Panc1 (cell line): ENCODE measurements at regions not wholly inside any gene's neighbourhood (a gene's known extent, or its start where the extent isn't known, plus 50 kb on each side); places are given as distances from the start of the nearest gene placed in this dataset.
A peak's percentile ranks its signal among the peaks of the same experiment; 100 is the strongest.

Source experiments
- ATAC-seq: fragments of 200-7000 bp; cut with Tn5 transposase; 2 replicates; pipeline ENCODE4 v1.9.1; 2020; ENCODE audit warnings: mild to moderate bottlenecking, moderate library complexity
- BruUV-seq: library from RNA; stranded (reverse); fragments of 400-500 nt; replicated peaks from 2 replicates; lab custom pipeline; 2021; lab: Mats Ljungman, UMichigan
- CTCF ChIA-PET: fragments of 300-600 bp; sonication (Branson Sonifier 250); formaldehyde crosslinking; loops from one replicate; lab custom pipeline; 2022; ENCODE audit warnings: antibody characterized with exemption; lab: Charles Lee
- POLR2A ChIA-PET: fragments of 300-600 bp; sonication (Branson Sonifier 250); formaldehyde crosslinking; loops from one replicate; lab custom pipeline; 2022; ENCODE audit warnings: antibody characterized with exemption; lab: Charles Lee
- DNase-seq: peaks from one replicate; pipeline ENCODE4 v3.0.0-alpha.2; 2010; ENCODE audit warnings: low read depth, low spot score
- H3K27ac ChIP-seq: 2 replicates; pipeline ENCODE4 v1.5.1; 2011; ENCODE audit warnings: mild to moderate bottlenecking, low read length, inconsistent platforms
- H3K27me3 ChIP-seq: fragments of 200-500 bp; sonication (Bioruptor generic); 2 replicates; pipeline ENCODE4 v1.6.0; 2014; ENCODE audit warnings: low read length, inconsistent platforms; ENCODE audit not compliant: control insufficient read depth, insufficient read depth
- H3K36me3 ChIP-seq: fragments of 200-500 bp; sonication (Bioruptor generic); 2 replicates; pipeline ENCODE4 v1.5.1; 2014; ENCODE audit warnings: inconsistent platforms, mild to moderate bottlenecking, low read length, moderate library complexity; ENCODE audit not compliant: control insufficient read depth, insufficient read depth
- H3K4me1 ChIP-seq: 2 replicates; pipeline ENCODE4 v1.5.1; 2011; ENCODE audit warnings: inconsistent platforms, mild to moderate bottlenecking, low read length, moderate library complexity; ENCODE audit not compliant: control insufficient read depth, insufficient read depth
- H3K4me3 ChIP-seq, 2 experiments: 2 replicates each; pipeline ENCODE4 v1.5.1; 2011 to 2012; ENCODE audit warnings: low read depth in 2 of 2, low read length in 2 of 2, mild to moderate bottlenecking in 2 of 2, inconsistent platforms in 1 of 2, moderate library complexity in 1 of 2
- H3K9me3 ChIP-seq: fragments of 200-500 bp; sonication (Bioruptor generic); 2 replicates; pipeline ENCODE4 v1.5.1; 2014; ENCODE audit warnings: low read depth, mild to moderate bottlenecking, inconsistent platforms, low read length, moderate library complexity; ENCODE audit not compliant: control insufficient read depth, insufficient read depth
- CTCF ChIP-seq: fragments of 450-650 bp; IDR thresholded peaks from 2 replicates; pipeline ENCODE4 v1.5.1; 2017; ENCODE audit warnings: mild to moderate bottlenecking
- POLR2AphosphoS5 ChIP-seq: IDR thresholded peaks from 2 replicates; pipeline ENCODE4 v1.6.1; 2012; ENCODE audit warnings: mild to moderate bottlenecking, low read depth, low read length, moderate library complexity
- REST ChIP-seq, 2 experiments: IDR thresholded peaks; 2 replicates each; pipeline ENCODE4 v1.6.1; 2011 to 2012; ENCODE audit warnings: low read depth in 2 of 2, control low read depth in 1 of 2, low read length in 1 of 2, mild to moderate bottlenecking in 1 of 2, moderate library complexity in 1 of 2; ENCODE audit not compliant: insufficient read depth in 1 of 2
- SIN3A ChIP-seq: IDR thresholded peaks from 2 replicates; pipeline ENCODE4 v1.6.1; 2012; ENCODE audit warnings: low read depth, mild to moderate bottlenecking, low read length, moderate library complexity, borderline replicate concordance; ENCODE audit not compliant: insufficient read depth
- TCF7L2 ChIP-seq: IDR thresholded peaks from 2 replicates; pipeline ENCODE4 v1.6.1; 2011; ENCODE audit warnings: mild to moderate bottlenecking, low read depth, low read length, inconsistent platforms
- in situ Hi-C: cut with HindIII; loops from 2 replicates; pipeline ENCODE4 v1.10.0; 2016; ENCODE audit warnings: low sequenced_read_pairs, low pct_unique_long_range_greater_than_20kb
- intact Hi-C: fragments of 100-400 bp; cut with micrococcal nuclease; formaldehyde crosslinking; loops from one replicate; pipeline ENCODE4 v1.10.0; 2022; ENCODE audit not compliant: unreplicated experiment

GRCh38 chr3:171950373-171950772 lies 89.0 kb upstream of the FNDC3B start:
- Histone ChIP-seq H3K27me3 (no peaks in the 10 kb centered on the region), H3K27ac (no peak overlapping the region), H3K4me1 (peaks cover 12% of the 10 kb centered on the region), H3K36me3 (no peaks in the 10 kb centered on the region), H3K9me3 (no peaks in the 10 kb centered on the region), H3K4me3 (no peak overlapping the region)
- ChIA-PET CTCF (no interaction called here), POLR2A (no interaction called here)
- no peak for ATAC-seq
- peak; percentile 27; the same call in 1 of the 2 replicates for TF ChIP-seq TCF7L2
- no peak for TF ChIP-seq POLR2AphosphoS5
- intact Hi-C loops = no loop called here
- no TSS peak for BruUV-seq
- in situ Hi-C loops = no loop called here
- DNase-seq = no peak

GRCh38 chr3:171951597-171951996 lies 87.8 kb upstream of the FNDC3B start:
- Histone ChIP-seq H3K9me3 (no peaks in the 10 kb centered on the region), H3K36me3 (no peaks in the 10 kb centered on the region), H3K4me3 (no peak overlapping the region), H3K27me3 (no peaks in the 10 kb centered on the region), H3K4me1 (peaks cover 12% of the 10 kb centered on the region), H3K27ac (no peak overlapping the region)
- no peak for TF ChIP-seq CTCF
- no peak for TF ChIP-seq REST (IDR thresholded peaks at IDR 0.05; ENCODE audit: insufficient read depth in 1 of 2, low read depth in 2 of 2, low read length in 1 of 2)
- no peak for TF ChIP-seq TCF7L2
- no peak for TF ChIP-seq POLR2AphosphoS5
- TF ChIP-seq SIN3A = no peak
- DNase-seq (no peak), ATAC-seq (no peak)
- CTCF ChIA-PET = no interaction called here
- POLR2A ChIA-PET = no interaction called here
- no TSS peak for BruUV-seq
- in situ Hi-C loops = no loop called here
- intact Hi-C loops = no loop called here

GRCh38 chr3:171953301-171954022 lies 85.9 kb upstream of the FNDC3B start:
- ChIA-PET CTCF (interaction anchor here (0.6 kb wide), 1 partner anchor 386 kb away, joined by 4 read pairs; no protein-coding TSS in a partner anchor), POLR2A (interaction anchor here (0.6 to 1.1 kb wide), 5 partner anchors 10 to 366 kb away, joined by 3 to 5 read pairs (median 4); no protein-coding TSS in a partner anchor)
- no TSS peak for BruUV-seq
- no peak for TF ChIP-seq POLR2AphosphoS5
- 0 out of 4 replicates have a peak overlapping the region, but pooled peaks of 1 of the 2 experiments have one; percentile 8 for H3K4me3 ChIP-seq
- intact Hi-C loops = no loop called here
- H3K9me3 ChIP-seq = no peaks in the 10 kb centered on the region
- H3K4me1 ChIP-seq = peaks cover 12% of the 10 kb centered on the region
- peak overlapping the region; percentile 18; the same call in 1 of the 2 replicates for H3K27ac ChIP-seq
- in situ Hi-C loops = no loop called here
- peak; percentile 84 for ATAC-seq
- no peaks in the 10 kb centered on the region for H3K27me3 ChIP-seq
- DNase-seq = no peak
- no peaks in the 10 kb centered on the region for H3K36me3 ChIP-seq
